Upper lobe of left lung (tissue), 4 donors: ENCODE measurements at regions not wholly inside any gene's neighbourhood (a gene's known extent, or its start where the extent isn't known, plus 50 kb on each side); places are given as distances from the start of the nearest gene placed in this dataset.

Experiments used
- EP300 ChIP-seq, 4 donors: sonication (generic); formaldehyde crosslinking; IDR thresholded peaks; one replicate each; pipeline ENCODE4 v1.5.1; 2017; ENCODE audit warnings: antibody characterized with exemption in 4 of 4, control low read depth in 2 of 4
- POLR2A ChIP-seq, 4 donors: fragments of 450-650 bp; IDR thresholded peaks; one replicate each; pipeline ENCODE4 v1.5.1; 2016 to 2017; ENCODE audit warnings: antibody characterized with exemption in 4 of 4, mild to moderate bottlenecking in 2 of 4
- POLR2AphosphoS5 ChIP-seq, 2 donors: sonication (generic); formaldehyde crosslinking; IDR thresholded peaks; one replicate each; pipeline ENCODE4 v1.5.1; 2017; ENCODE audit warnings: antibody characterized with exemption in 2 of 2
- TF ChIP-seq, protein P1 (sequence below), 6 experiments: fragments of 450-650 bp in 4 of 6; fragments of 200-600 bp in 2 of 6; sonication (generic) in 2 of 6; IDR thresholded peaks; one replicate each; pipeline ENCODE4 v1.5.1; 2016 to 2019; ENCODE audit warnings: antibody characterized with exemption in 6 of 6

DNA sequence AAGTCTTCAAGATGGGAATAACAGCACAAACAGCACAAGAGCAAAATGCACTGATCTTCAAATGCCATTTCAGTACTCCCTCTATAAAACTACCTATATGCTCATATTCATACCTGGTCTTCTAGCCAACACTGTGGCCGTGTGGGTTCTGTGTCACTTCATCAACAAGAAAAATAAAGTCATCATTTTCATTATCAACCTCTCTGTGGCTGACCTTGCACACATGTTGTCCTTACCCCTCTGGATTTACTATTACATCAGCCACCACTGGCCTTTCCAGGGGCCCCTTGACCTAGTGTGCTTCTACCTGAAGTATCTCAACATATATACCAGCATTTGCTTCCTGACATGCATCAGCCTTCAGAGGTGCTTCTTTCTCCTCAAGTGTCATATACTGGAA is 59.6 kb upstream of the GPR174 start:
- TF ChIP-seq POLR2A (IDR thresholded peaks at IDR 0.05) (no peak), POLR2AphosphoS5 (IDR thresholded peaks at IDR 0.05) (no peak), EP300 (IDR thresholded peaks at IDR 0.05) (no peak)
- TF ChIP-seq, protein P1, sequence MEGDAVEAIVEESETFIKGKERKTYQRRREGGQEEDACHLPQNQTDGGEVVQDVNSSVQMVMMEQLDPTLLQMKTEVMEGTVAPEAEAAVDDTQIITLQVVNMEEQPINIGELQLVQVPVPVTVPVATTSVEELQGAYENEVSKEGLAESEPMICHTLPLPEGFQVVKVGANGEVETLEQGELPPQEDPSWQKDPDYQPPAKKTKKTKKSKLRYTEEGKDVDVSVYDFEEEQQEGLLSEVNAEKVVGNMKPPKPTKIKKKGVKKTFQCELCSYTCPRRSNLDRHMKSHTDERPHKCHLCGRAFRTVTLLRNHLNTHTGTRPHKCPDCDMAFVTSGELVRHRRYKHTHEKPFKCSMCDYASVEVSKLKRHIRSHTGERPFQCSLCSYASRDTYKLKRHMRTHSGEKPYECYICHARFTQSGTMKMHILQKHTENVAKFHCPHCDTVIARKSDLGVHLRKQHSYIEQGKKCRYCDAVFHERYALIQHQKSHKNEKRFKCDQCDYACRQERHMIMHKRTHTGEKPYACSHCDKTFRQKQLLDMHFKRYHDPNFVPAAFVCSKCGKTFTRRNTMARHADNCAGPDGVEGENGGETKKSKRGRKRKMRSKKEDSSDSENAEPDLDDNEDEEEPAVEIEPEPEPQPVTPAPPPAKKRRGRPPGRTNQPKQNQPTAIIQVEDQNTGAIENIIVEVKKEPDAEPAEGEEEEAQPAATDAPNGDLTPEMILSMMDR (IDR thresholded peaks at IDR 0.05) = no peak
